HL-60 (cell line): ENCODE measurements at regions not wholly inside any gene's neighbourhood (a gene's known extent, or its start where the extent isn't known, plus 50 kb on each side); places are given as distances from the start of the nearest gene placed in this dataset.

Experiments used
- GABPA ChIP-seq: IDR thresholded peaks from 2 replicates; pipeline ENCODE4 v1.6.1; 2012; ENCODE audit warnings: low read depth
- POLR2AphosphoS5 ChIP-seq: IDR thresholded peaks from 2 replicates; pipeline ENCODE4 v1.6.1; 2012; ENCODE audit warnings: low read depth
- SPI1 ChIP-seq: IDR thresholded peaks from 2 replicates; pipeline ENCODE4 v1.6.1; 2012; ENCODE audit warnings: low read depth, mild to moderate bottlenecking, borderline replicate concordance
- TF ChIP-seq, protein P1 (sequence below): IDR thresholded peaks from 2 replicates; pipeline ENCODE4 v1.6.1; 2012; ENCODE audit warnings: low read depth; ENCODE audit not compliant: insufficient replicate concordance
- TF ChIP-seq, protein P2 (sequence below): IDR thresholded peaks from one replicate; pipeline ENCODE4 v1.5.1; 2011; ENCODE audit warnings: low read length, control low read depth, inconsistent platforms; ENCODE audit not compliant: insufficient read depth

DNA sequence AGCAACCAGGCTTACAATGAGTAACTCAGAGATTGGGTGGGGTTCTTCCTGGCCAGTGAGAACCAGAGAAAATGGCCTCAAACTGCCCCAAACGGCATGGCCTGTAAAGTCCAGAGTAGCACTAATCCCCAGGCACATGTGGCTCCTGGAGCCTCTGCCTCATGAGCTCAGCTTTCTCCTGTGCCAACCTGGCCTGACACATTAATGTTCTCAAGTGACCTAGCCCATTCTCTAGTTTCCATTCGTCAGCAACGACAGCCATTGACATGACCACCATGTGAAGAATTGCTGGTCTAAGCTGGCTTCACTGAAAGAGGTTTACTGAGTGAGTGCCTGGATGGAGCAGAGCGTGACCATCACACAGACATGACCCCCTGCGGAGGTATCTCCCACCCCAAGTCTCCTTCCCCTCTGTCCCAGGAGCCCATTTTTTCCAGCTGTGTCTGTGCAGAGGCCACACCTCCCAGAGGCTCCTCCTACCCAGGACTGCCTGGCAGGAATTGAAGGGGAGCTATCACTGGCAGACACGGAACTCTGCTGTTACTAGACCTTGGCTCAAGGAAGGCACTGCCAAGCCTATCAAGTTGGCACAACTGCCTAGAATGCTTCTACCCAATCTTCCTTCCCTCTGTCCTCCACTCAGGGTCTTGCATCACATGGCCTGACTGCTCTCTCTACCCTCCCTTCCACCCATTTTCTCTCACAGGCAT is 59.0 kb upstream of the BOD1 start:
- TF ChIP-seq POLR2AphosphoS5 (no peak), GABPA (no peak), SPI1 (no peak)
- TF ChIP-seq, protein P1, sequence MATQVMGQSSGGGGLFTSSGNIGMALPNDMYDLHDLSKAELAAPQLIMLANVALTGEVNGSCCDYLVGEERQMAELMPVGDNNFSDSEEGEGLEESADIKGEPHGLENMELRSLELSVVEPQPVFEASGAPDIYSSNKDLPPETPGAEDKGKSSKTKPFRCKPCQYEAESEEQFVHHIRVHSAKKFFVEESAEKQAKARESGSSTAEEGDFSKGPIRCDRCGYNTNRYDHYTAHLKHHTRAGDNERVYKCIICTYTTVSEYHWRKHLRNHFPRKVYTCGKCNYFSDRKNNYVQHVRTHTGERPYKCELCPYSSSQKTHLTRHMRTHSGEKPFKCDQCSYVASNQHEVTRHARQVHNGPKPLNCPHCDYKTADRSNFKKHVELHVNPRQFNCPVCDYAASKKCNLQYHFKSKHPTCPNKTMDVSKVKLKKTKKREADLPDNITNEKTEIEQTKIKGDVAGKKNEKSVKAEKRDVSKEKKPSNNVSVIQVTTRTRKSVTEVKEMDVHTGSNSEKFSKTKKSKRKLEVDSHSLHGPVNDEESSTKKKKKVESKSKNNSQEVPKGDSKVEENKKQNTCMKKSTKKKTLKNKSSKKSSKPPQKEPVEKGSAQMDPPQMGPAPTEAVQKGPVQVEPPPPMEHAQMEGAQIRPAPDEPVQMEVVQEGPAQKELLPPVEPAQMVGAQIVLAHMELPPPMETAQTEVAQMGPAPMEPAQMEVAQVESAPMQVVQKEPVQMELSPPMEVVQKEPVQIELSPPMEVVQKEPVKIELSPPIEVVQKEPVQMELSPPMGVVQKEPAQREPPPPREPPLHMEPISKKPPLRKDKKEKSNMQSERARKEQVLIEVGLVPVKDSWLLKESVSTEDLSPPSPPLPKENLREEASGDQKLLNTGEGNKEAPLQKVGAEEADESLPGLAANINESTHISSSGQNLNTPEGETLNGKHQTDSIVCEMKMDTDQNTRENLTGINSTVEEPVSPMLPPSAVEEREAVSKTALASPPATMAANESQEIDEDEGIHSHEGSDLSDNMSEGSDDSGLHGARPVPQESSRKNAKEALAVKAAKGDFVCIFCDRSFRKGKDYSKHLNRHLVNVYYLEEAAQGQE, result no peak
- TF ChIP-seq, protein P2, sequence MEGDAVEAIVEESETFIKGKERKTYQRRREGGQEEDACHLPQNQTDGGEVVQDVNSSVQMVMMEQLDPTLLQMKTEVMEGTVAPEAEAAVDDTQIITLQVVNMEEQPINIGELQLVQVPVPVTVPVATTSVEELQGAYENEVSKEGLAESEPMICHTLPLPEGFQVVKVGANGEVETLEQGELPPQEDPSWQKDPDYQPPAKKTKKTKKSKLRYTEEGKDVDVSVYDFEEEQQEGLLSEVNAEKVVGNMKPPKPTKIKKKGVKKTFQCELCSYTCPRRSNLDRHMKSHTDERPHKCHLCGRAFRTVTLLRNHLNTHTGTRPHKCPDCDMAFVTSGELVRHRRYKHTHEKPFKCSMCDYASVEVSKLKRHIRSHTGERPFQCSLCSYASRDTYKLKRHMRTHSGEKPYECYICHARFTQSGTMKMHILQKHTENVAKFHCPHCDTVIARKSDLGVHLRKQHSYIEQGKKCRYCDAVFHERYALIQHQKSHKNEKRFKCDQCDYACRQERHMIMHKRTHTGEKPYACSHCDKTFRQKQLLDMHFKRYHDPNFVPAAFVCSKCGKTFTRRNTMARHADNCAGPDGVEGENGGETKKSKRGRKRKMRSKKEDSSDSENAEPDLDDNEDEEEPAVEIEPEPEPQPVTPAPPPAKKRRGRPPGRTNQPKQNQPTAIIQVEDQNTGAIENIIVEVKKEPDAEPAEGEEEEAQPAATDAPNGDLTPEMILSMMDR, result no peak
